Ishikawa (cell line): ENCODE measurements at regions not wholly inside any gene's neighbourhood (a gene's known extent, or its start where the extent isn't known, plus 50 kb on each side); places are given as distances from the start of the nearest gene placed in this dataset.

ENCODE experiments used
- EGR1 ChIP-seq: IDR thresholded peaks from 2 replicates; pipeline ENCODE4 v1.6.1; 2012
- EP300 ChIP-seq: IDR thresholded peaks from 2 replicates; pipeline ENCODE4 v1.6.1; 2012; ENCODE audit warnings: borderline replicate concordance
- RAD21 ChIP-seq: IDR thresholded peaks from 2 replicates; pipeline ENCODE4 v1.6.1; 2012; ENCODE audit warnings: low read depth
- TAF1 ChIP-seq: IDR thresholded peaks from 2 replicates; pipeline ENCODE4 v1.6.1; 2012; ENCODE audit warnings: low read depth, mild to moderate bottlenecking
- TCF12 ChIP-seq: IDR thresholded peaks from 2 replicates; pipeline ENCODE4 v1.6.1; 2012; ENCODE audit warnings: low read depth
- TEAD4 ChIP-seq: IDR thresholded peaks from 2 replicates; pipeline ENCODE4 v1.6.1; 2012
- YY1 ChIP-seq: IDR thresholded peaks from 2 replicates; pipeline ENCODE4 v1.6.1; 2012; ENCODE audit warnings: low read depth
- ZBTB7A ChIP-seq: IDR thresholded peaks from 2 replicates; pipeline ENCODE4 v1.6.1; 2012; ENCODE audit warnings: low read depth
- TF ChIP-seq, protein P1 (sequence below): IDR thresholded peaks from 2 replicates; pipeline ENCODE4 v1.6.1; 2012; ENCODE audit warnings: low read depth, mild to moderate bottlenecking
- TF ChIP-seq, protein P2 (sequence below): IDR thresholded peaks from 2 replicates; pipeline ENCODE4 v1.6.1; 2012

- TF ChIP-seq TCF12 (no peak), ZBTB7A (no peak), EP300 (no peak), RAD21 (no peak), YY1 (no peak), TAF1 (no peak), TEAD4 (no peak), EGR1 (no peak)
- TF ChIP-seq, protein P1, sequence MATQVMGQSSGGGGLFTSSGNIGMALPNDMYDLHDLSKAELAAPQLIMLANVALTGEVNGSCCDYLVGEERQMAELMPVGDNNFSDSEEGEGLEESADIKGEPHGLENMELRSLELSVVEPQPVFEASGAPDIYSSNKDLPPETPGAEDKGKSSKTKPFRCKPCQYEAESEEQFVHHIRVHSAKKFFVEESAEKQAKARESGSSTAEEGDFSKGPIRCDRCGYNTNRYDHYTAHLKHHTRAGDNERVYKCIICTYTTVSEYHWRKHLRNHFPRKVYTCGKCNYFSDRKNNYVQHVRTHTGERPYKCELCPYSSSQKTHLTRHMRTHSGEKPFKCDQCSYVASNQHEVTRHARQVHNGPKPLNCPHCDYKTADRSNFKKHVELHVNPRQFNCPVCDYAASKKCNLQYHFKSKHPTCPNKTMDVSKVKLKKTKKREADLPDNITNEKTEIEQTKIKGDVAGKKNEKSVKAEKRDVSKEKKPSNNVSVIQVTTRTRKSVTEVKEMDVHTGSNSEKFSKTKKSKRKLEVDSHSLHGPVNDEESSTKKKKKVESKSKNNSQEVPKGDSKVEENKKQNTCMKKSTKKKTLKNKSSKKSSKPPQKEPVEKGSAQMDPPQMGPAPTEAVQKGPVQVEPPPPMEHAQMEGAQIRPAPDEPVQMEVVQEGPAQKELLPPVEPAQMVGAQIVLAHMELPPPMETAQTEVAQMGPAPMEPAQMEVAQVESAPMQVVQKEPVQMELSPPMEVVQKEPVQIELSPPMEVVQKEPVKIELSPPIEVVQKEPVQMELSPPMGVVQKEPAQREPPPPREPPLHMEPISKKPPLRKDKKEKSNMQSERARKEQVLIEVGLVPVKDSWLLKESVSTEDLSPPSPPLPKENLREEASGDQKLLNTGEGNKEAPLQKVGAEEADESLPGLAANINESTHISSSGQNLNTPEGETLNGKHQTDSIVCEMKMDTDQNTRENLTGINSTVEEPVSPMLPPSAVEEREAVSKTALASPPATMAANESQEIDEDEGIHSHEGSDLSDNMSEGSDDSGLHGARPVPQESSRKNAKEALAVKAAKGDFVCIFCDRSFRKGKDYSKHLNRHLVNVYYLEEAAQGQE: no peak
- TF ChIP-seq, protein P2, sequence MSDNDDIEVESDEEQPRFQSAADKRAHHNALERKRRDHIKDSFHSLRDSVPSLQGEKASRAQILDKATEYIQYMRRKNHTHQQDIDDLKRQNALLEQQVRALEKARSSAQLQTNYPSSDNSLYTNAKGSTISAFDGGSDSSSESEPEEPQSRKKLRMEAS: no peak
Measured at GRCh38 chr3:150329408-150329807, 78.7 kb upstream of the TSC22D2 start.
